SK-N-SH (cell line): ENCODE measurements at regions not wholly inside any gene's neighbourhood (a gene's known extent, or its start where the extent isn't known, plus 50 kb on each side); places are given as distances from the start of the nearest gene placed in this dataset.

ENCODE experiments used
- CTCF ChIA-PET: fragments of 300-600, 350-600 bp; formaldehyde crosslinking; extraction: SDS; loops from one replicate; lab custom pipeline; 2021; lab: Yijun Ruan, JAX
- POLR2A ChIA-PET: fragments of 350-600 bp; sonication (Branson Sonifier 250); formaldehyde crosslinking; extraction: SDS; loops from one replicate; lab custom pipeline; 2020; ENCODE audit warnings: antibody characterized with exemption, inconsistent platforms; lab: Yijun Ruan, JAX
- DNase-seq: peaks from one replicate; pipeline ENCODE4 v3.0.0; 2012
- H2AFZ ChIP-seq: fragments of 200-600 bp; sonication (generic); 2 replicates; pipeline ENCODE4 v1.8.1; 2016; ENCODE audit warnings: antibody characterized with exemption, mild to moderate bottlenecking, low read depth
- H3F3A ChIP-seq: fragments of 200-600 bp; sonication (generic); replicated peaks from 2 replicates; pipeline ENCODE3; 2016; ENCODE audit warnings: antibody characterized with exemption, mild to moderate bottlenecking; ENCODE audit not compliant: insufficient read depth
- H3K27ac ChIP-seq, 2 experiments: fragments of 200-500 bp in 1 of 2; fragments of 200-600 bp in 1 of 2; sonication (Bioruptor generic) in 1 of 2; sonication (generic), shearing (Covaris generic) in 1 of 2; 2 replicates each; pipeline versions ENCODE4 v1.5.1 to v1.6.1; 2014 to 2016; ENCODE audit warnings: low read depth in 2 of 2, inconsistent platforms in 1 of 2, low read length in 1 of 2, mild to moderate bottlenecking in 1 of 2, mixed read lengths in 1 of 2
- H3K27me3 ChIP-seq: fragments of 200-600 bp; sonication (generic), shearing (Covaris generic); 2 replicates; pipeline ENCODE4 v1.6.1; 2016; ENCODE audit warnings: mixed run types; ENCODE audit not compliant: insufficient read depth
- H3K36me3 ChIP-seq, 2 experiments: fragments of 200-500 bp in 1 of 2; fragments of 200-600 bp in 1 of 2; sonication (Bioruptor generic) in 1 of 2; sonication (generic) in 1 of 2; replicated peaks in 1 of 2; 2 replicates each; pipeline versions ENCODE3 to v1.5.1; 2014 to 2016; ENCODE audit warnings: low read length in 1 of 2, mild to moderate bottlenecking in 1 of 2; ENCODE audit not compliant: insufficient read depth in 2 of 2, control insufficient read depth in 1 of 2
- H3K4me1 ChIP-seq, 2 experiments: fragments of 200-500 bp in 1 of 2; fragments of 200-600 bp in 1 of 2; sonication (Bioruptor generic) in 1 of 2; sonication (generic), shearing (Covaris generic) in 1 of 2; 2 replicates each; pipeline versions ENCODE4 v1.5.1 to v1.6.1; 2014 to 2016; ENCODE audit warnings: low read depth in 1 of 2, low read length in 1 of 2, mixed run types in 1 of 2; ENCODE audit not compliant: insufficient read depth in 2 of 2, control insufficient read depth in 1 of 2
- H3K4me2 ChIP-seq: fragments of 200-600 bp; sonication (generic), shearing (Covaris generic); 2 replicates; pipeline ENCODE4 v1.6.1; 2017; ENCODE audit warnings: mixed run types
- H3K4me3 ChIP-seq, 2 experiments: fragments of 200-500 bp in 1 of 2; fragments of 200-600 bp in 1 of 2; sonication (Bioruptor generic) in 1 of 2; sonication (generic), shearing (Covaris generic) in 1 of 2; 2 replicates each; pipeline versions ENCODE4 v1.5.1 to v1.8.1; 2014 to 2016; ENCODE audit warnings: low read depth in 2 of 2, inconsistent platforms in 1 of 2, low read length in 1 of 2, mild to moderate bottlenecking in 1 of 2, mixed read lengths in 1 of 2, moderate library complexity in 1 of 2
- H3K79me2 ChIP-seq: fragments of 200-600 bp; sonication (generic); 2 replicates; pipeline ENCODE4 v1.8.1; 2017; ENCODE audit warnings: mild to moderate bottlenecking; ENCODE audit not compliant: insufficient read depth
- H3K9ac ChIP-seq: fragments of 200-600 bp; sonication (generic); 2 replicates; pipeline ENCODE4 v1.6.1; 2017; ENCODE audit warnings: mixed run types
- H3K9me2 ChIP-seq: fragments of 200-600 bp; sonication (generic); 2 replicates; pipeline ENCODE4 v1.6.1; 2017; ENCODE audit warnings: mixed run types
- H3K9me3 ChIP-seq: fragments of 200-600 bp; sonication (generic); 2 replicates; pipeline ENCODE4 v1.6.1; 2017; ENCODE audit warnings: mixed run types, mild to moderate bottlenecking, moderate library complexity
- H4K20me1 ChIP-seq: fragments of 200-600 bp; sonication (generic); 2 replicates; pipeline ENCODE4 v1.6.1; 2017; ENCODE audit warnings: mild to moderate bottlenecking, mixed run types; ENCODE audit not compliant: insufficient read depth
- CHD2 ChIP-seq: fragments of 150-350 bp; IDR thresholded peaks from 2 replicates; pipeline ENCODE4 v1.6.1; 2018; ENCODE audit warnings: low read length; ENCODE audit not compliant: partially characterized antibody
- ELF1 ChIP-seq: IDR thresholded peaks from 2 replicates; pipeline ENCODE4 v1.4.0; 2012
- EP300 ChIP-seq, 2 experiments: IDR thresholded peaks; 2 replicates each; pipeline versions ENCODE4 v1.4.0 to v1.6.1; 2012; ENCODE audit warnings: borderline replicate concordance in 1 of 2, low read depth in 1 of 2, low read length in 1 of 2
- EZH2phosphoT487 ChIP-seq: fragments of 200-600 bp; sonication (generic); IDR thresholded peaks from 2 replicates; pipeline ENCODE4 v1.6.1; 2017; ENCODE audit warnings: low read depth, mixed run types, mild to moderate bottlenecking, antibody characterized with exemption, moderate library complexity, borderline replicate concordance
- GATA2 ChIP-seq: sonication (generic); formaldehyde crosslinking; IDR thresholded peaks from 2 replicates; pipeline ENCODE4 v1.5.0; 2020; ENCODE audit warnings: mild to moderate bottlenecking, missing genetic modification reagents
- MXI1 ChIP-seq: IDR thresholded peaks from 2 replicates; pipeline ENCODE4 v1.6.1; 2012; ENCODE audit warnings: mild to moderate bottlenecking, low read depth, low read length, improper control_type of control experiment
- RFX5 ChIP-seq: IDR thresholded peaks from 2 replicates; pipeline ENCODE4 v1.6.1; 2012; ENCODE audit warnings: mild to moderate bottlenecking, improper control_type of control experiment, low read length
- TCF12 ChIP-seq: IDR thresholded peaks from 2 replicates; pipeline ENCODE4 v1.4.0; 2012
- WGBS: methylation state at CpG from one replicate; pipeline ENCODE4 v1.1.6; 2017; ENCODE audit warnings: low lambda C conversion rate; 5-methylcytosine and 5-hydroxymethylcytosine counted together
- TF ChIP-seq, protein P1 (sequence below): IDR thresholded peaks from 2 replicates; pipeline ENCODE4 v1.6.1; 2012; ENCODE audit warnings: mild to moderate bottlenecking, low read depth, low read length, moderate library complexity
- TF ChIP-seq, protein P2 (sequence below): fragments of 150-350 bp; IDR thresholded peaks from 2 replicates; pipeline ENCODE4 v1.6.1; 2017; ENCODE audit warnings: antibody characterized with exemption, low read length, low read depth, borderline replicate concordance
- TF ChIP-seq, protein P3 (sequence below): IDR thresholded peaks from 2 replicates; pipeline ENCODE4 v1.4.0; 2012; ENCODE audit warnings: low read depth, borderline replicate concordance

DNA sequence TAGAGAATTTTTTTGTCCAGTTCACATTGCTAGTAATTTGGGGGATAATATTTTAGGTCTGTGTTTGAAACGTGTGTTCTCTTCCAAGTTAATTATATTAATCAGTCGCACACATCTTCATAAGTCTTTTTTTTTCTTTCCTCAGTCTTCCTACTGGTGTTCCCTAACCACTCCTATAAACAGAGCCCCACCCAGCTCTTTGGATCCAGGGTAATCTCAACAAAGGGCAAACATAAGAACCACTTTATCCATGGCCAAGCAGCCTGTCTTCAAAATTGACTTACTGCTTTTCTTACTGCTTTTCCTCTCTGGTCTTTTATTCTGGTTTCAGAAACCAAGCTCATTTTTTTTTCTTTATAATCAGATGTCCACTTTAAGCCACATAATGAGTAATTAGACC, 266.8 kb upstream of the NECTIN3 start:
- POLR2A ChIA-PET, result no interaction called here
- Histone ChIP-seq H3K9ac (no peak overlapping the region), H3K9me2 (no peaks in the 10 kb centered on the region)
- TF ChIP-seq RFX5, result no peak
- TF ChIP-seq, protein P1, sequence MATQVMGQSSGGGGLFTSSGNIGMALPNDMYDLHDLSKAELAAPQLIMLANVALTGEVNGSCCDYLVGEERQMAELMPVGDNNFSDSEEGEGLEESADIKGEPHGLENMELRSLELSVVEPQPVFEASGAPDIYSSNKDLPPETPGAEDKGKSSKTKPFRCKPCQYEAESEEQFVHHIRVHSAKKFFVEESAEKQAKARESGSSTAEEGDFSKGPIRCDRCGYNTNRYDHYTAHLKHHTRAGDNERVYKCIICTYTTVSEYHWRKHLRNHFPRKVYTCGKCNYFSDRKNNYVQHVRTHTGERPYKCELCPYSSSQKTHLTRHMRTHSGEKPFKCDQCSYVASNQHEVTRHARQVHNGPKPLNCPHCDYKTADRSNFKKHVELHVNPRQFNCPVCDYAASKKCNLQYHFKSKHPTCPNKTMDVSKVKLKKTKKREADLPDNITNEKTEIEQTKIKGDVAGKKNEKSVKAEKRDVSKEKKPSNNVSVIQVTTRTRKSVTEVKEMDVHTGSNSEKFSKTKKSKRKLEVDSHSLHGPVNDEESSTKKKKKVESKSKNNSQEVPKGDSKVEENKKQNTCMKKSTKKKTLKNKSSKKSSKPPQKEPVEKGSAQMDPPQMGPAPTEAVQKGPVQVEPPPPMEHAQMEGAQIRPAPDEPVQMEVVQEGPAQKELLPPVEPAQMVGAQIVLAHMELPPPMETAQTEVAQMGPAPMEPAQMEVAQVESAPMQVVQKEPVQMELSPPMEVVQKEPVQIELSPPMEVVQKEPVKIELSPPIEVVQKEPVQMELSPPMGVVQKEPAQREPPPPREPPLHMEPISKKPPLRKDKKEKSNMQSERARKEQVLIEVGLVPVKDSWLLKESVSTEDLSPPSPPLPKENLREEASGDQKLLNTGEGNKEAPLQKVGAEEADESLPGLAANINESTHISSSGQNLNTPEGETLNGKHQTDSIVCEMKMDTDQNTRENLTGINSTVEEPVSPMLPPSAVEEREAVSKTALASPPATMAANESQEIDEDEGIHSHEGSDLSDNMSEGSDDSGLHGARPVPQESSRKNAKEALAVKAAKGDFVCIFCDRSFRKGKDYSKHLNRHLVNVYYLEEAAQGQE, result no peak
- TF ChIP-seq EP300 (IDR thresholded peaks at IDR 0.05; ENCODE audit: borderline replicate concordance in 1 of 2, low read depth in 1 of 2, low read length in 1 of 2), result no peak
- TF ChIP-seq TCF12, result no peak
- no peak for TF ChIP-seq MXI1
- TF ChIP-seq ELF1, result no peak
- TF ChIP-seq CHD2, result no peak
- TF ChIP-seq GATA2 (CRISPR knock-in tag), result no peak
- TF ChIP-seq, all 33 proteins: peak for 0
- Histone ChIP-seq H3K4me2 (no peak overlapping the region), H3K36me3 (no peaks in the 10 kb centered on the region), H3K4me3 (no peak overlapping the region), H2AFZ (no peak overlapping the region), H3F3A (no peaks in the 10 kb centered on the region), H3K27ac (no peak overlapping the region), H3K4me1 (no peaks in the 10 kb centered on the region; a peak in 1 of 4 replicates), H3K27me3 (no peaks in the 10 kb centered on the region), H3K79me2 (no peaks in the 10 kb centered on the region), H3K9me3 (no peaks in the 10 kb centered on the region), H4K20me1 (no peaks in the 10 kb centered on the region)
- CTCF ChIA-PET, result no interaction called here
- 52% methylated on average over 2 of the region's 2 CpGs for WGBS
- no peak for DNase-seq

DNA sequence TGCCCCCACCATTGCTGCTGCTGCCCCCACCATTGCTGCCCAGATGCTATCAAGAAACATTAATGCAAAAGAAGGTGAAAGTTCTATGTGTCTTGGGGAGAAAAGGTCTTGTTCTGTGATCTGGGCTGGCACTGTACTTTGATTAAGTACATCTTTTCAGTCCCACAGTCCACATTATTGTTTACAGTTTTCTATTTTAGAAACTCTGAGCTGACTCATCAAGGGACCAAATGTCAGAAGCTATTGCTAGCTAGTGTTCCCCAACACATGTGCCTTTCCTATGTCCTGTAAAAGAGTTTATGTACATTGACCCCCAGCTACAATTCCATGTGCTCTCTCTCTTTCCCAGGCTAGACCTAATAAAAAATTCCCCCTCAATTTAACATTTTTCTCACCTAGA, 264.7 kb upstream of the NECTIN3 start:
- DNase-seq, result no peak
- Histone ChIP-seq H3K4me1 (peaks cover 0 to 9% of the 10 kb centered on the region in 2 experiments; a peak in 2 of 4 replicates), H3K79me2 (no peaks in the 10 kb centered on the region), H3K4me2 (no peak overlapping the region), H3K4me3 (no peak overlapping the region), H3F3A (no peaks in the 10 kb centered on the region), H3K9me3 (no peaks in the 10 kb centered on the region), H3K36me3 (no peaks in the 10 kb centered on the region), H2AFZ (no peak overlapping the region), H4K20me1 (no peaks in the 10 kb centered on the region), H3K9ac (no peak overlapping the region), H3K27ac (no peak overlapping the region), H3K9me2 (no peaks in the 10 kb centered on the region), H3K27me3 (no peaks in the 10 kb centered on the region)
- ChIA-PET CTCF (no interaction called here), POLR2A (no interaction called here)
- TF ChIP-seq, protein P2, sequence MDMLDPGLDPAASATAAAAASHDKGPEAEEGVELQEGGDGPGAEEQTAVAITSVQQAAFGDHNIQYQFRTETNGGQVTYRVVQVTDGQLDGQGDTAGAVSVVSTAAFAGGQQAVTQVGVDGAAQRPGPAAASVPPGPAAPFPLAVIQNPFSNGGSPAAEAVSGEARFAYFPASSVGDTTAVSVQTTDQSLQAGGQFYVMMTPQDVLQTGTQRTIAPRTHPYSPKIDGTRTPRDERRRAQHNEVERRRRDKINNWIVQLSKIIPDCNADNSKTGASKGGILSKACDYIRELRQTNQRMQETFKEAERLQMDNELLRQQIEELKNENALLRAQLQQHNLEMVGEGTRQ, result no peak
- TF ChIP-seq, protein P3, sequence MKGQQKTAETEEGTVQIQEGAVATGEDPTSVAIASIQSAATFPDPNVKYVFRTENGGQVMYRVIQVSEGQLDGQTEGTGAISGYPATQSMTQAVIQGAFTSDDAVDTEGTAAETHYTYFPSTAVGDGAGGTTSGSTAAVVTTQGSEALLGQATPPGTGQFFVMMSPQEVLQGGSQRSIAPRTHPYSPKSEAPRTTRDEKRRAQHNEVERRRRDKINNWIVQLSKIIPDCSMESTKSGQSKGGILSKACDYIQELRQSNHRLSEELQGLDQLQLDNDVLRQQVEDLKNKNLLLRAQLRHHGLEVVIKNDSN, result no peak
- no peak for TF ChIP-seq EZH2phosphoT487
